H1 (cell line): ENCODE measurements at regions not wholly inside any gene's neighbourhood (a gene's known extent, or its start where the extent isn't known, plus 50 kb on each side); places are given as distances from the start of the nearest gene placed in this dataset.

ENCODE experiments used
- CTCF ChIA-PET: fragments of 300-600 bp; sonication (Branson Sonifier 250); formaldehyde crosslinking; loops from one replicate; lab custom pipeline; 2021; ENCODE audit not compliant: partially characterized antibody; lab: Charles Lee
- POLR2A ChIA-PET: fragments of 300-600 bp; sonication (Branson Sonifier 250); formaldehyde crosslinking; loops from one replicate; lab custom pipeline; 2021; ENCODE audit warnings: inconsistent platforms; ENCODE audit not compliant: partially characterized antibody; lab: Charles Lee
- DNase-seq, 2 experiments: peaks; one replicate each; pipeline versions ENCODE4 v3.0.0 to v3.0.0-alpha.2; 2010 to 2022; ENCODE audit warnings: low spot score in 2 of 2, low read depth in 1 of 2, mixed read lengths in 1 of 2
- FAIRE-seq: peaks from 2 replicates; lab custom pipeline; 2011; peaks lifted over from hg19 to GRCh38; lab: Jason Lieb, UNC
- H2AFZ ChIP-seq: 2 replicates; pipeline ENCODE4 v1.8.1; 2012; ENCODE audit warnings: low read length, inconsistent platforms
- H2AK5ac ChIP-seq: 2 replicates; pipeline ENCODE4 v1.6.1; 2013; ENCODE audit warnings: low read depth, low read length
- H2BK120ac ChIP-seq: replicated peaks from 2 replicates; pipeline ENCODE3; 2013; ENCODE audit warnings: low read depth, low read length, inconsistent platforms
- H2BK12ac ChIP-seq: 2 replicates; pipeline ENCODE4 v1.6.1; 2013; ENCODE audit warnings: low read depth, low read length
- H2BK15ac ChIP-seq: 2 replicates; pipeline ENCODE4 v1.6.1; 2013; ENCODE audit warnings: low read length
- H2BK20ac ChIP-seq: 2 replicates; pipeline ENCODE4 v1.6.1; 2013; ENCODE audit warnings: low read length
- H2BK5ac ChIP-seq: 2 replicates; pipeline ENCODE4 v1.6.1; 2013; ENCODE audit warnings: low read depth, low read length
- H3K14ac ChIP-seq: 2 replicates; pipeline ENCODE4 v1.6.1; 2013; ENCODE audit warnings: inconsistent platforms; ENCODE audit not compliant: insufficient read length
- H3K18ac ChIP-seq: 2 replicates; pipeline ENCODE4 v1.6.1; 2013; ENCODE audit warnings: low read length; ENCODE audit errors: extremely low read depth
- H3K23ac ChIP-seq: 2 replicates; pipeline ENCODE4 v1.6.1; 2013; ENCODE audit warnings: inconsistent platforms; ENCODE audit not compliant: insufficient read length
- H3K23me2 ChIP-seq: 2 replicates; pipeline ENCODE4 v1.6.1; 2013; ENCODE audit warnings: low read depth, low read length
- H3K27ac ChIP-seq: 2 replicates; pipeline ENCODE4 v1.6.1; 2011; ENCODE audit warnings: low read depth, low read length, inconsistent platforms
- H3K27me3 ChIP-seq, 4 experiments: replicated peaks in 1 of 4; 1 replicate in 1 of 4; 2 replicates in 3 of 4; pipeline versions ENCODE4 v1.6.1 to v1.8.1; 2011 to 2013; ENCODE audit warnings: low read length in 3 of 4, mild to moderate bottlenecking in 3 of 4, inconsistent platforms in 2 of 4, mixed read lengths in 2 of 4, moderate library complexity in 1 of 4; ENCODE audit not compliant: control insufficient read depth in 3 of 4, insufficient read depth in 3 of 4; ENCODE audit errors: extremely low read depth in 1 of 4
- H3K36me3 ChIP-seq, 4 experiments: 2 replicates each; pipeline versions ENCODE4 v1.6.1 to v1.8.1; 2011 to 2013; ENCODE audit warnings: mild to moderate bottlenecking in 4 of 4, low read length in 3 of 4, moderate library complexity in 2 of 4, control low read depth in 1 of 4, inconsistent platforms in 1 of 4; ENCODE audit not compliant: insufficient read depth in 4 of 4, control insufficient read depth in 2 of 4
- H3K4ac ChIP-seq: replicated peaks from 2 replicates; pipeline ENCODE3; 2013; ENCODE audit warnings: low read length, low read depth, mixed read lengths, inconsistent platforms; ENCODE audit not compliant: insufficient read length
- H3K4me1 ChIP-seq, 4 experiments: replicated peaks in 1 of 4; 1 replicate in 1 of 4; 2 replicates in 3 of 4; pipeline versions ENCODE4 v1.6.1 to v1.8.1; 2011 to 2013; ENCODE audit warnings: low read length in 3 of 4, inconsistent platforms in 2 of 4, mixed read lengths in 1 of 4; ENCODE audit not compliant: insufficient read depth in 4 of 4, control insufficient read depth in 3 of 4
- H3K4me2 ChIP-seq, 2 experiments: 2 replicates each; pipeline versions ENCODE4 v1.6.1 to v1.8.1; 2011 to 2013; ENCODE audit warnings: low read depth in 2 of 2, low read length in 2 of 2, control low read depth in 1 of 2, inconsistent platforms in 1 of 2, mild to moderate bottlenecking in 1 of 2; ENCODE audit not compliant: insufficient read depth in 1 of 2
- H3K4me3 ChIP-seq, 4 experiments: fragments of 200-600, 300-600 bp in 1 of 4; sonication (generic), shearing (Covaris generic), sonication (Bioruptor Twin) in 1 of 4; 2 replicates each; pipeline versions ENCODE4 v1.5.1 to v1.8.1; 2011 to 2016; ENCODE audit warnings: low read length in 4 of 4, low read depth in 3 of 4, control low read depth in 2 of 4, inconsistent platforms in 2 of 4, mild to moderate bottlenecking in 2 of 4, mixed read lengths in 1 of 4, moderate library complexity in 1 of 4; ENCODE audit not compliant: insufficient read depth in 2 of 4; ENCODE audit errors: extremely low read depth in 1 of 4
- H3K56ac ChIP-seq: replicated peaks from 2 replicates; pipeline ENCODE3; 2013; ENCODE audit warnings: low read depth, mild to moderate bottlenecking, mixed read lengths, low read length, inconsistent platforms; ENCODE audit not compliant: insufficient read length
- H3K79me1 ChIP-seq: 2 replicates; pipeline ENCODE4 v1.6.1; 2013; ENCODE audit warnings: low read depth, low read length, control low read depth
- H3K79me2 ChIP-seq, 2 experiments: 2 replicates each; pipeline versions ENCODE4 v1.6.1 to v1.8.1; 2012 to 2013; ENCODE audit warnings: low read length in 2 of 2, mild to moderate bottlenecking in 2 of 2, inconsistent platforms in 1 of 2; ENCODE audit not compliant: insufficient read depth in 2 of 2, control insufficient read depth in 1 of 2
- H3K9ac ChIP-seq, 4 experiments: replicated peaks in 1 of 4; 1 replicate in 1 of 4; 2 replicates in 3 of 4; pipeline versions ENCODE4 v1.6.1 to v1.8.1; 2011 to 2013; ENCODE audit warnings: low read depth in 3 of 4, low read length in 3 of 4, control low read depth in 2 of 4, mild to moderate bottlenecking in 2 of 4, moderate library complexity in 2 of 4, inconsistent platforms in 1 of 4; ENCODE audit errors: extremely low read depth in 1 of 4
- H3K9me3 ChIP-seq, 2 experiments: 2 replicates each; pipeline versions ENCODE4 v1.6.1 to v1.8.1; 2012 to 2013; ENCODE audit warnings: mild to moderate bottlenecking in 2 of 2, moderate library complexity in 2 of 2, control low read depth in 1 of 2, inconsistent platforms in 1 of 2, low read depth in 1 of 2, low read length in 1 of 2, mixed read lengths in 1 of 2; ENCODE audit not compliant: insufficient read depth in 2 of 2
- H4K20me1 ChIP-seq, 2 experiments: replicated peaks in 1 of 2; 2 replicates each; pipeline versions ENCODE3 to v1.8.1; 2011 to 2013; ENCODE audit warnings: inconsistent platforms in 2 of 2, low read length in 2 of 2, mild to moderate bottlenecking in 1 of 2; ENCODE audit not compliant: insufficient read depth in 2 of 2, control insufficient read depth in 1 of 2
- H4K5ac ChIP-seq: 2 replicates; pipeline ENCODE4 v1.6.1; 2013; ENCODE audit warnings: low read length, low read depth, mixed read lengths, inconsistent platforms; ENCODE audit not compliant: insufficient read length
- H4K8ac ChIP-seq: 2 replicates; pipeline ENCODE4 v1.8.0; 2013; ENCODE audit warnings: mild to moderate bottlenecking, moderate library complexity, low read length, inconsistent platforms; ENCODE audit not compliant: insufficient read depth; ENCODE audit errors: extremely low read depth
- H4K91ac ChIP-seq: replicated peaks from 2 replicates; pipeline ENCODE3; 2013; ENCODE audit warnings: low read length, mixed read lengths, inconsistent platforms; ENCODE audit not compliant: insufficient read length
- KDM5A ChIP-seq: fragments of 200-600 bp; IDR thresholded peaks from 2 replicates; pipeline ENCODE4 v1.7.1; 2012; ENCODE audit warnings: mild to moderate bottlenecking, low read length, inconsistent platforms, mixed read lengths
- RXRA ChIP-seq: IDR thresholded peaks from 2 replicates; pipeline ENCODE4 v1.6.1; 2011; ENCODE audit warnings: low read depth, mild to moderate bottlenecking, low read length, moderate library complexity; ENCODE audit not compliant: insufficient read depth
- SIN3A ChIP-seq, 2 experiments: IDR thresholded peaks in 1 of 2; conservative IDR thresholded peaks in 1 of 2; 2 replicates each; pipeline ENCODE4 v1.6.1; 2011 to 2012; ENCODE audit warnings: low read length in 2 of 2, improper control_type of control experiment in 1 of 2, low read depth in 1 of 2, mild to moderate bottlenecking in 1 of 2
- SUZ12 ChIP-seq: fragments of 200-600 bp; sonication (generic); IDR thresholded peaks from 2 replicates; pipeline ENCODE4 v1.6.1; 2012; ENCODE audit warnings: mild to moderate bottlenecking, inconsistent platforms, low read length, moderate library complexity, mixed read lengths
- TAF1 ChIP-seq: IDR thresholded peaks from 2 replicates; pipeline ENCODE4 v1.6.1; 2011; ENCODE audit warnings: mild to moderate bottlenecking, low read depth, low read length
- WGBS, 2 experiments: shearing (Covaris generic) in 1 of 2; methylation state at CpG; one replicate each; pipeline versions ENCODE4 v1.1.6 to v1.1.7; 2013 to 2015; ENCODE audit warnings: low lambda C conversion rate in 2 of 2, mixed read lengths in 2 of 2, inconsistent platforms in 1 of 2, low coverage in 1 of 2, missing lambda C conversion rate in 1 of 2; ENCODE audit not compliant: insufficient replicate concordance in 2 of 2, insufficient coverage in 1 of 2, insufficient read length in 1 of 2; ENCODE audit errors: extremely low coverage in 1 of 2, missing lambda C conversion rate in 1 of 2; 5-methylcytosine and 5-hydroxymethylcytosine counted together

GRCh38 chr2:12382366-12382765, 334.4 kb upstream of the TRIB2 start:
- CTCF ChIA-PET = interaction anchor here (0.5 to 1.4 kb wide), 3 partner anchors 10 to 167 kb away, joined by 3 to 4 read pairs (median 3); no protein-coding TSS in a partner anchor
- H3K9me3 ChIP-seq = no peaks in the 10 kb centered on the region
- H3K4me2 ChIP-seq = no peak overlapping the region
- no peaks in the 10 kb centered on the region for H3K23me2 ChIP-seq
- whole genome bisulfite sequencing, 2 experiments = 87% methylated on average over 4 of the region's 4 CpGs; no CpG with 5 or more reads in 1 of the 2 experiments
- no peaks in the 10 kb centered on the region for H4K20me1 ChIP-seq
- H3K9ac ChIP-seq = no peak overlapping the region
- no peak overlapping the region for H2AK5ac ChIP-seq
- no peak overlapping the region for H3K56ac ChIP-seq
- no peak overlapping the region for H3K14ac ChIP-seq
- H3K36me3 ChIP-seq = no peaks in the 10 kb centered on the region
- no peak overlapping the region for H3K4me3 ChIP-seq
- H2BK5ac ChIP-seq = no peak overlapping the region
- POLR2A ChIA-PET = no interaction called here
- H4K8ac ChIP-seq = no peak overlapping the region
- no peak overlapping the region for H3K4ac ChIP-seq
- no peak for TF ChIP-seq TAF1
- no peak for TF ChIP-seq KDM5A
- no peak for TF ChIP-seq SIN3A (conservative IDR thresholded peaks at IDR 0.05 in 1 of 2, IDR thresholded peaks at IDR 0.05 in 1 of 2; ENCODE audit: low read depth in 1 of 2, low read length in 2 of 2)
- TF ChIP-seq SUZ12 = no peak
- no peak for TF ChIP-seq RXRA
- FAIRE-seq (no peak), DNase-seq (no peak)
- H3K4me1 ChIP-seq = no peaks in the 10 kb centered on the region
- no peak overlapping the region for H3K27ac ChIP-seq
- no peak overlapping the region for H3K18ac ChIP-seq
- no peak overlapping the region for H4K91ac ChIP-seq
- no peak overlapping the region for H2AFZ ChIP-seq
- no peak overlapping the region for H2BK120ac ChIP-seq
- H4K5ac ChIP-seq = no peak overlapping the region
- H2BK15ac ChIP-seq = no peak overlapping the region
- no peak overlapping the region for H2BK12ac ChIP-seq
- H2BK20ac ChIP-seq = no peak overlapping the region
- no peaks in the 10 kb centered on the region for H3K27me3 ChIP-seq
- no peaks in the 10 kb centered on the region for H3K79me1 ChIP-seq
- no peak overlapping the region for H3K23ac ChIP-seq
- no peaks in the 10 kb centered on the region for H3K79me2 ChIP-seq
